B cell (primary cell): ENCODE measurements at regions not wholly inside any gene's neighbourhood (a gene's known extent, or its start where the extent isn't known, plus 50 kb on each side); places are given as distances from the start of the nearest gene placed in this dataset.

Experiments
- ATAC-seq: fragments of 200-7000 bp; cut with Tn5 transposase; one replicate; pipeline ENCODE4 v1.10.0; 2021; ENCODE audit warnings: low read depth, mild to moderate bottlenecking, moderate number of reproducible peaks, moderate library complexity
- CTCF ChIA-PET: fragments of 350-600 bp; sonication (Branson Sonifier 250); formaldehyde crosslinking; loops from one replicate; lab custom pipeline; 2021; ENCODE audit warnings: antibody characterized with exemption, inconsistent platforms; lab: Charles Lee
- POLR2A ChIA-PET: fragments of 350-600 bp; sonication (Branson Sonifier 250); formaldehyde crosslinking; loops from one replicate; lab custom pipeline; 2021; ENCODE audit warnings: antibody characterized with exemption; lab: Charles Lee
- DNase-seq: peaks from one replicate; pipeline ENCODE4 v3.0.0; 2013
- H2AFZ ChIP-seq: 2 replicates; pipeline ENCODE4 v1.6.1; 2012; ENCODE audit warnings: mild to moderate bottlenecking, low read depth, low read length; ENCODE audit not compliant: insufficient read depth, poor library complexity, severe bottlenecking
- H3K27ac ChIP-seq, 2 donors: 1 replicate in 1 of 2; 2 replicates in 1 of 2; pipeline ENCODE4 v1.5.1; 2012 to 2013; ENCODE audit warnings: low read length in 2 of 2, mild to moderate bottlenecking in 2 of 2, moderate library complexity in 1 of 2
- H3K27me3 ChIP-seq, 4 experiments: fragments of 200-600 bp in 1 of 4; sonication (generic) in 1 of 4; replicated peaks in 1 of 4; 1 replicate in 2 of 4; 2 replicates in 2 of 4; pipeline versions ENCODE4 v1.6.1 to v1.7.0; 2013 to 2016; ENCODE audit warnings: low read length in 3 of 4, mild to moderate bottlenecking in 2 of 4, mixed read lengths in 1 of 4, moderate library complexity in 1 of 4; ENCODE audit not compliant: insufficient read depth in 4 of 4, control insufficient read depth in 3 of 4; ENCODE audit errors: control extremely low read depth in 1 of 4
- H3K36me3 ChIP-seq, 2 experiments: replicated peaks in 1 of 2; 1 replicate in 1 of 2; 2 replicates in 1 of 2; pipeline versions ENCODE4 v1.6.1 to v1.7.1; 2013; ENCODE audit warnings: low read length in 1 of 2; ENCODE audit not compliant: insufficient read depth in 2 of 2, control insufficient read depth in 1 of 2; ENCODE audit errors: control extremely low read depth in 1 of 2, extremely low read depth in 1 of 2
- H3K4me1 ChIP-seq, 2 donors: fragments of 200-600 bp in 1 of 2; sonication (generic) in 1 of 2; 1 replicate in 1 of 2; 2 replicates in 1 of 2; pipeline versions ENCODE4 v1.5.1 to v1.6.1; 2013 to 2017; ENCODE audit warnings: low read length in 2 of 2; ENCODE audit not compliant: control insufficient read depth in 2 of 2, insufficient read depth in 2 of 2
- H3K4me2 ChIP-seq: replicated peaks from 2 replicates; pipeline ENCODE3; 2012; ENCODE audit warnings: mild to moderate bottlenecking, low read depth, low read length; ENCODE audit not compliant: poor library complexity, severe bottlenecking
- H3K4me3 ChIP-seq, 5 experiments: fragments of 200-600 bp in 1 of 5; sonication (generic) in 1 of 5; 1 replicate in 3 of 5; 2 replicates in 2 of 5; pipeline versions ENCODE4 v1.5.1 to v1.7.0; 2011 to 2016; ENCODE audit warnings: low read length in 4 of 5, mild to moderate bottlenecking in 4 of 5, low read depth in 2 of 5, control low read depth in 1 of 5, moderate library complexity in 1 of 5; ENCODE audit not compliant: insufficient read depth in 1 of 5; ENCODE audit errors: control extremely low read depth in 1 of 5, extremely low read depth in 1 of 5
- H3K79me2 ChIP-seq: fragments of 200-600 bp; sonication (generic); one replicate; pipeline ENCODE4 v1.6.0; 2016; ENCODE audit warnings: low read length; ENCODE audit not compliant: control insufficient read depth, insufficient read depth
- H3K9ac ChIP-seq: fragments of 200-600 bp; sonication (generic); 2 replicates; pipeline ENCODE4 v1.6.1; 2017; ENCODE audit warnings: mild to moderate bottlenecking, low read length, moderate library complexity
- H3K9me3 ChIP-seq, 3 donors: one replicate each; pipeline versions ENCODE4 v1.6.1 to v1.7.1; 2013; ENCODE audit warnings: low read length in 2 of 3; ENCODE audit not compliant: control insufficient read depth in 2 of 3, insufficient read depth in 1 of 3; ENCODE audit errors: control extremely low read depth in 1 of 3
- H4K20me1 ChIP-seq: 2 replicates; pipeline ENCODE4 v1.6.0; 2012; ENCODE audit warnings: mild to moderate bottlenecking, low read length; ENCODE audit not compliant: insufficient read depth, control insufficient read depth, poor library complexity, severe bottlenecking
- H3K27ac Mint-ChIP-seq: one replicate; pipeline ENCODE4 v1.8.0; 2021; ENCODE audit warnings: mixed read lengths
- H3K27me3 Mint-ChIP-seq: one replicate; pipeline ENCODE4 v1.8.0; 2021; ENCODE audit warnings: mixed read lengths
- H3K4me1 Mint-ChIP-seq: one replicate; pipeline ENCODE4 v1.8.0; 2021; ENCODE audit warnings: mixed read lengths
- H3K4me3 Mint-ChIP-seq: one replicate; pipeline ENCODE4 v1.8.0; 2021; ENCODE audit warnings: mixed read lengths
- H3K9me3 Mint-ChIP-seq: one replicate; pipeline ENCODE4 v1.8.0; 2022; ENCODE audit warnings: mixed read lengths; ENCODE audit not compliant: insufficient read depth
- CTCF ChIP-seq: fragments of 200-600 bp; IDR thresholded peaks from one replicate; pipeline ENCODE4 v1.8.0; 2022; ENCODE audit warnings: antibody characterized with exemption, mild to moderate bottlenecking
- EZH2 ChIP-seq: IDR thresholded peaks from 2 replicates; pipeline ENCODE4 v1.6.1; 2012; ENCODE audit warnings: borderline replicate concordance, low read depth, mild to moderate bottlenecking, moderate library complexity, low read length; ENCODE audit not compliant: insufficient read depth, poor library complexity, severe bottlenecking
- WGBS: methylation state at CpG from one replicate; pipeline ENCODE4 v1.1.5; 2013; ENCODE audit warnings: missing lambda C conversion rate; ENCODE audit not compliant: insufficient coverage; 5-methylcytosine and 5-hydroxymethylcytosine counted together
- intact Hi-C: fragments of 100-400 bp; cut with micrococcal nuclease; formaldehyde crosslinking; loops from one replicate; pipeline ENCODE4 v1.10.0; 2022

- ATAC-seq: no peak
- DNase-seq: no peak
- H3K9ac ChIP-seq: no peak overlapping the region
- H4K20me1 ChIP-seq: no peaks in the 10 kb centered on the region
- no peak for TF ChIP-seq EZH2
- no peak for TF ChIP-seq CTCF
- H3K79me2 ChIP-seq: no peaks in the 10 kb centered on the region
- 100% methylated on average over 1 of the region's 4 CpGs for WGBS
- Mint-ChIP-seq H3K27ac (no peak overlapping the region), H3K9me3 (no peaks in the 10 kb centered on the region), H3K4me3 (no peak overlapping the region), H3K4me1 (peaks cover 8% of the 10 kb centered on the region), H3K27me3 (peaks cover 60% of the 10 kb centered on the region)
- H3K9me3 ChIP-seq: no peaks in the 10 kb centered on the region
- POLR2A ChIA-PET: no interaction called here
- peaks cover 0 to 24% (median 8%) of the 10 kb centered on the region in 4 experiments for H3K27me3 ChIP-seq
- CTCF ChIA-PET: no interaction called here
- no peak overlapping the region for H3K27ac ChIP-seq
- no peak overlapping the region for H3K4me3 ChIP-seq
- H2AFZ ChIP-seq: no peak overlapping the region
- intact Hi-C loops: no loop called here
- H3K36me3 ChIP-seq: no peaks in the 10 kb centered on the region
- no peaks in the 10 kb centered on the region for H3K4me1 ChIP-seq
- H3K4me2 ChIP-seq: no peak overlapping the region
Measured at GRCh38 chr15:94588993-94589392, 357.6 kb downstream of the MCTP2 start.

- Histone ChIP-seq H3K9me3 (no peaks in the 10 kb centered on the region), H2AFZ (no peak overlapping the region), H3K27me3 (peaks cover 0 to 6% (median 0%) of the 10 kb centered on the region in 4 experiments), H3K4me3 (no peak overlapping the region), H3K36me3 (no peaks in the 10 kb centered on the region), H3K9ac (no peak overlapping the region), H3K4me1 (no peaks in the 10 kb centered on the region), H3K27ac (no peak overlapping the region), H3K79me2 (no peaks in the 10 kb centered on the region), H3K4me2 (no peak overlapping the region), H4K20me1 (no peaks in the 10 kb centered on the region)
- no peaks in the 10 kb centered on the region for H3K4me1 Mint-ChIP-seq
- H3K27me3 Mint-ChIP-seq: peaks cover 39% of the 10 kb centered on the region
- no peaks in the 10 kb centered on the region for H3K9me3 Mint-ChIP-seq
- intact Hi-C loops: no loop called here
- TF ChIP-seq EZH2: no peak
- no peak for TF ChIP-seq CTCF
- ChIA-PET CTCF (no interaction called here), POLR2A (no interaction called here)
- ATAC-seq: no peak
- DNase-seq: no peak
- H3K27ac Mint-ChIP-seq: no peak overlapping the region
- H3K4me3 Mint-ChIP-seq: no peak overlapping the region
Measured at GRCh38 chr15:94592495-94592894, 361.1 kb downstream of the MCTP2 start.
